T1000 (cell line): ENCODE measurements at regions not wholly inside any gene's neighbourhood (a gene's known extent, or its start where the extent isn't known, plus 50 kb on each side); places are given as distances from the start of the nearest gene placed in this dataset.
"Not testable (repeated sequence)": the region's sequence is repeated elsewhere in the genome, so short reads cannot be mapped to it uniquely, and the experiment has no call there.

Source experiments
- DNase-seq: peaks from one replicate; lab custom pipeline; 2025; ENCODE audit warnings: mixed read lengths; lab: John Stamatoyannopoulos, UW

GRCh38 chr3:118075873-118076272 lies 958.8 kb downstream of the IGSF11 start:
- DNase-seq: no peak

- DNase-seq: no peak
Observed at GRCh38 chr3:118077332-118077731, 957.3 kb downstream of the IGSF11 start.

- DNase-seq: no peak
Observed at GRCh38 chr3:118080889-118081288, 953.8 kb downstream of the IGSF11 start.

- DNase-seq: no peak
Observed at GRCh38 chr3:118088696-118089095, 946.0 kb downstream of the IGSF11 start.

GRCh38 chr3:118089563-118089962 lies 945.1 kb downstream of the IGSF11 start:
- no peak for DNase-seq

GRCh38 chr3:118097226-118097625 lies 937.4 kb downstream of the IGSF11 start:
- no peak for DNase-seq

GRCh38 chr3:118097660-118098059 lies 937.0 kb downstream of the IGSF11 start:
- no peak for DNase-seq

GRCh38 chr3:118098827-118099226 lies 935.8 kb downstream of the IGSF11 start:
- DNase-seq: no peak

- no peak for DNase-seq
Observed at GRCh38 chr3:118101891-118102290, 932.8 kb downstream of the IGSF11 start.

GRCh38 chr3:118102737-118103136 lies 931.9 kb downstream of the IGSF11 start:
- no peak for DNase-seq

- DNase-seq: no peak
Observed at GRCh38 chr3:118108201-118108600, 926.4 kb downstream of the IGSF11 start.

GRCh38 chr3:118108769-118109168 lies 925.9 kb downstream of the IGSF11 start:
- no peak for DNase-seq

- DNase-seq: peak; percentile 18
Observed at GRCh38 chr3:118110211-118110610, 924.4 kb downstream of the IGSF11 start.

- DNase-seq: no peak
Observed at GRCh38 chr3:118116991-118117390, 917.7 kb downstream of the IGSF11 start.

- DNase-seq: no peak
Observed at GRCh38 chr3:118126751-118127150, 907.9 kb downstream of the IGSF11 start.

- no peak for DNase-seq
Observed at GRCh38 chr3:118127992-118128391, 906.7 kb downstream of the IGSF11 start.

- DNase-seq: no peak
Observed at GRCh38 chr3:118128886-118129285, 905.8 kb downstream of the IGSF11 start.

GRCh38 chr3:118137778-118138177 lies 896.9 kb downstream of the IGSF11 start:
- DNase-seq: no peak

GRCh38 chr3:118144919-118145318 lies 889.7 kb downstream of the IGSF11 start:
- no peak for DNase-seq

- no peak for DNase-seq
Observed at GRCh38 chr3:118146658-118147375, 887.8 kb downstream of the IGSF11 start.

- no peak for DNase-seq
Observed at GRCh38 chr3:118151164-118151563, 883.5 kb downstream of the IGSF11 start.

- not testable (repeated sequence) for DNase-seq
Observed at GRCh38 chr3:118162627-118163588, 871.7 kb downstream of the IGSF11 start.

- no peak for DNase-seq
Observed at GRCh38 chr3:118165413-118165812, 869.2 kb downstream of the IGSF11 start.
